Pancreas (tissue), 10 donors: ENCODE measurements at regions not wholly inside any gene's neighbourhood (a gene's known extent, or its start where the extent isn't known, plus 50 kb on each side); places are given as distances from the start of the nearest gene placed in this dataset.

Experiments used
- ATAC-seq, 4 donors: fragments of 200-7000 bp; cut with Tn5 transposase; one replicate each; pipeline versions ENCODE4 v1.8.0 to v1.9.1; 2020; ENCODE audit warnings: mild to moderate bottlenecking in 4 of 4, moderate library complexity in 4 of 4
- DNase-seq, 6 donors: peaks; one replicate each; pipeline ENCODE4 v3.0.0-alpha.2; 2020
- FAIRE-seq: peaks from 2 replicates; lab custom pipeline; 2012; peaks lifted over from hg19 to GRCh38; lab: Jason Lieb, UNC
- H3K27ac ChIP-seq, 4 donors: fragments of 200-600 bp; sonication (generic); 1 replicate in 3 of 4; 2 replicates in 1 of 4; pipeline versions ENCODE4 v1.5.0 to v1.8.0; 2020
- H3K27me3 ChIP-seq, 4 donors: fragments of 200-600 bp; one replicate each; pipeline ENCODE4 v1.8.0; 2021
- H3K36me3 ChIP-seq, 3 donors: fragments of 200-600 bp; sonication (generic) in 1 of 3; one replicate each; pipeline versions ENCODE4 v1.5.0 to v1.8.0; 2020 to 2021
- H3K4me1 ChIP-seq, 3 donors: fragments of 200-600 bp; one replicate each; pipeline ENCODE4 v1.8.0; 2021
- H3K4me3 ChIP-seq, 4 donors: fragments of 200-600 bp; sonication (generic) in 2 of 4; one replicate each; pipeline versions ENCODE4 v1.5.0 to v1.8.0; 2020 to 2021
- H3K9me3 ChIP-seq, 4 donors: fragments of 200-600 bp; one replicate each; pipeline ENCODE4 v1.8.0; 2021
- CTCF ChIP-seq, 4 donors: fragments of 200-600 bp; sonication (generic) in 3 of 4; IDR thresholded peaks; one replicate each; pipeline versions ENCODE4 v1.5.0 to v1.8.0; 2021; ENCODE audit warnings: antibody characterized with exemption in 4 of 4
- WGBS, 2 donors: extraction: QIAGEN DNeasy Blood & Tissue Kit; methylation state at CpG; one replicate each; pipeline ENCODE4 v1.1.7; 2013; 5-methylcytosine and 5-hydroxymethylcytosine counted together
- intact Hi-C, 3 donors: fragments of 100-400 bp; cut with DNase I; formaldehyde crosslinking; loops; one replicate each; pipeline versions ENCODE4 v1.11.1 to v1.14.2; 2022
- donor health status: healthy with polysubstance abuse.
- donor health status: DM: no; HTN: no; CAD: no; lungs with moderate emphysema.
- donor health status: DM: no; HTN: no; CAD: no.
- donor health status: control.
- donor health status: control.
- donor health status: Bipolar disorder and iron deficiency.
- donor health status: DM: yes; HTN: yes; CAD: no.
- donor health status: DM: no; HTN: no; CAD: no.
- donor health status: DM: no; HTN: no; CAD: no.
- donor health status: DM: yes; HTN: yes; CAD: no.

GRCh38 chr3:162765524-162765923 lies 1268.9 kb downstream of the OTOL1 start:
- DNase-seq (peak in 1 of 6 donors; percentile 26), FAIRE-seq (no peak), ATAC-seq (no peak)
- WGBS, 2 donors, result 51 to 65% methylated on average over 3 of the region's 3 CpGs
- intact Hi-C loops, result no loop called here
- no peaks in the 10 kb centered on the region for H3K36me3 ChIP-seq
- no peak for TF ChIP-seq CTCF (IDR thresholded peaks at IDR 0.05)
- no peaks in the 10 kb centered on the region for H3K27me3 ChIP-seq
- H3K4me3 ChIP-seq, result no peak overlapping the region
- no peaks in the 10 kb centered on the region for H3K9me3 ChIP-seq
- H3K27ac ChIP-seq, result no peak overlapping the region
- no peaks in the 10 kb centered on the region for H3K4me1 ChIP-seq

- Histone ChIP-seq H3K27me3 (no peaks in the 10 kb centered on the region), H3K36me3 (no peaks in the 10 kb centered on the region), H3K27ac (no peak overlapping the region), H3K9me3 (no peaks in the 10 kb centered on the region), H3K4me3 (no peak overlapping the region), H3K4me1 (no peaks in the 10 kb centered on the region)
- DNase-seq (no peak), ATAC-seq (no peak), FAIRE-seq (no peak)
- no peak for TF ChIP-seq CTCF (IDR thresholded peaks at IDR 0.05)
- intact Hi-C loops, result no loop called here
Measured at GRCh38 chr3:162769564-162769963, 1273.0 kb downstream of the OTOL1 start.

GRCh38 chr3:162770551-162770950 lies 1273.9 kb downstream of the OTOL1 start:
- H3K36me3 ChIP-seq, result no peaks in the 10 kb centered on the region
- DNase-seq (no peak), FAIRE-seq (no peak), ATAC-seq (no peak)
- H3K4me1 ChIP-seq, result no peaks in the 10 kb centered on the region
- no peak for TF ChIP-seq CTCF (IDR thresholded peaks at IDR 0.05)
- no peak overlapping the region for H3K27ac ChIP-seq
- H3K9me3 ChIP-seq, result no peaks in the 10 kb centered on the region
- intact Hi-C loops, result no loop called here
- no peaks in the 10 kb centered on the region for H3K27me3 ChIP-seq
- no peak overlapping the region for H3K4me3 ChIP-seq
- WGBS, 2 donors, result 30 to 45% methylated on average over 2 of the region's 2 CpGs

DNA sequence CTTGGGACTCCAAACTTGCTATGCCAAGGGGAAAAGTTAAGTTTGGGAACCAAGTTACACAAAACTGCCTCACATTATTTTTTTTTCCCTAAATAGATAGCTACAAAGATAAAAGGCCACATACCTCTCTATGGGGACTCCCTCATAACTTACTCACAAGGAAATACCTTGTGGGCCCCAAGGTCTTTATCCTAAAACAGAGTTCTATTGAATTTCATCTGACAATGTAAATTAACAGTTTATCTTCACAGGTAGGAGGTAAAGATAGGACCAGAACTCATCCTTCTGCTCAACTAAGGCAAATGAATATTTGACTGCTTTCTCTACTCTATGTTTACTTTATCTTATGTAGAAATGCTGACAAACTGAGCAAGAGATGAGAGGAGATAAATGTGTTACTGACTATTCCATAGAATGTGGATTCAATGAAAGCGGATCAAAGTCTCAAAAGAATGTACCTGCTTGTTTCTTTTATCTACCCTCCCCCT lies 1278.0 kb downstream of the OTOL1 start:
- ATAC-seq, result no peak
- intact Hi-C loops, result no loop called here
- H3K27me3 ChIP-seq, result no peaks in the 10 kb centered on the region

More for the DNA sequence above, 1278.0 kb downstream of the OTOL1 start:
- 40 to 52% methylated on average over 1 of the region's 1 CpG for WGBS, 2 donors
- Histone ChIP-seq H3K4me1 (no peaks in the 10 kb centered on the region), H3K36me3 (no peaks in the 10 kb centered on the region), H3K9me3 (no peaks in the 10 kb centered on the region), H3K27ac (no peak overlapping the region), H3K4me3 (no peak overlapping the region)
- TF ChIP-seq CTCF (IDR thresholded peaks at IDR 0.05), result no peak
- no peak for DNase-seq
- no peak for FAIRE-seq
